Activated CD4-positive, alpha-beta T cell treated with anti-CD3 and anti-CD28 coated beads, Interleukin-2, amount 10 ng/mL, durations not matched to agents 24 days and 14 days (primary cell): ENCODE measurements at regions not wholly inside any gene's neighbourhood (a gene's known extent, or its start where the extent isn't known, plus 50 kb on each side); places are given as distances from the start of the nearest gene placed in this dataset.

Source experiments
- DNase-seq: peaks from one replicate; pipeline ENCODE4 v3.0.0; 2022
- H3K27ac Mint-ChIP-seq: one replicate; pipeline ENCODE4 v1.8.0; 2022; ENCODE audit warnings: mild to moderate bottlenecking, mixed read lengths
- H3K27me3 Mint-ChIP-seq: one replicate; pipeline ENCODE4 v1.8.0; 2022; ENCODE audit warnings: mixed read lengths
- H3K36me3 Mint-ChIP-seq: one replicate; pipeline ENCODE4 v1.8.0; 2022; ENCODE audit warnings: low read depth, mild to moderate bottlenecking, mixed read lengths
- H3K4me1 Mint-ChIP-seq: one replicate; pipeline ENCODE4 v1.8.0; 2021; ENCODE audit warnings: mixed read lengths
- H3K4me3 Mint-ChIP-seq: one replicate; pipeline ENCODE4 v1.8.0; 2022; ENCODE audit warnings: mild to moderate bottlenecking, moderate library complexity, mixed read lengths
- H3K9me3 Mint-ChIP-seq: one replicate; pipeline ENCODE4 v1.8.0; 2021; ENCODE audit warnings: mixed read lengths
- intact Hi-C: fragments of 100-400 bp; cut with micrococcal nuclease; formaldehyde crosslinking; loops from one replicate; pipeline ENCODE4 v1.15.1; 2023

DNA sequence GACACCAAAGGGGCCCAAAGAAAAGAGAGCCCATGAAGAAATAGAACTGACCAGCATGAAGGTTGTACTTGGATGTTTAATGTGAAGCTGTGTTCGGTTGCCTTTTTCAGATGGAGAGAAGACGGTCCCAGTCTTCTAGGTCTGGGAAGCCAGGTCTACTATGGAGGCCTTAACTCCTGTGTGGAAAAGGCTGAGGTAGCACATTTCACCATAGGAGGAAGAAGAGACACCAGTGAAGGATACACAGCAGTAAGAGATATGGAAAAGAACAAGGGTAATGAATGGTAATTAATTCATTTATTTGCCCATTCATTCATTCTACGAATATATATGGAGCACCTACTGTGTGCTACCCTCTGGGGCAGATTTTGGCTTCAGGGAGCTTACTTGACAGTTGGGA, 151.6 kb upstream of the PLEKHG7 start:
- Mint-ChIP-seq H3K4me3 (no peak overlapping the region), H3K36me3 (peaks cover 10% of the 10 kb centered on the region), H3K27ac (no peak overlapping the region), H3K27me3 (no peaks in the 10 kb centered on the region), H3K4me1 (peaks cover 34% of the 10 kb centered on the region), H3K9me3 (peaks cover 3% of the 10 kb centered on the region)
- no peak for DNase-seq
- intact Hi-C loops, result loop anchor here (5.0 kb wide), 2 partner anchors 419 to 484 kb away; no protein-coding TSS in a partner anchor

GRCh38 chr12:92550661-92551060, 152.1 kb upstream of the PLEKHG7 start:
- intact Hi-C loops, result loop anchor here (5.0 kb wide), 2 partner anchors 418 to 483 kb away; no protein-coding TSS in a partner anchor
- DNase-seq, result peak; percentile 49
- Mint-ChIP-seq H3K4me1 (peaks cover 29% of the 10 kb centered on the region), H3K4me3 (no peak overlapping the region), H3K27me3 (no peaks in the 10 kb centered on the region), H3K36me3 (peaks cover 10% of the 10 kb centered on the region), H3K27ac (no peak overlapping the region), H3K9me3 (peaks cover 3% of the 10 kb centered on the region)

DNA sequence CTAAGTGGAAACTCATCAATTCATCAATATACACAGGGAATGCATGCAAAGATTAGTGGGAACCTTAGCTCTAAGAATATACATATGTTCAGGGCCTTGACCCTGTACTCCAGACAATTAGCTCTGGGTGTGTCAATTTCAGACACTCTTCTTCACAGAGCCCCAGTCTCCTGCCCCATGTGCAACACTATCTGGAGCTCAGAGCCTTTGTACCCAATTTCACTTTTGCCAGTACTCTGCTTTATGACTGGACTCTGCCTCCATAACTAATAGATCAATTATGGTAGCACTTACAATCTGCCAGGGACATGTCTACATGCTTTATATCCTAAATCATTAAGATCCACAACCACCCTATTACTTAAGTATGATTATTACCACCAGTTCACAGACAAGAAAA, 152.5 kb upstream of the PLEKHG7 start:
- intact Hi-C loops, result loop anchor here (5.0 kb wide), 2 partner anchors 418 to 483 kb away; no protein-coding TSS in a partner anchor
- peaks cover 10% of the 10 kb centered on the region for H3K36me3 Mint-ChIP-seq

DNA sequence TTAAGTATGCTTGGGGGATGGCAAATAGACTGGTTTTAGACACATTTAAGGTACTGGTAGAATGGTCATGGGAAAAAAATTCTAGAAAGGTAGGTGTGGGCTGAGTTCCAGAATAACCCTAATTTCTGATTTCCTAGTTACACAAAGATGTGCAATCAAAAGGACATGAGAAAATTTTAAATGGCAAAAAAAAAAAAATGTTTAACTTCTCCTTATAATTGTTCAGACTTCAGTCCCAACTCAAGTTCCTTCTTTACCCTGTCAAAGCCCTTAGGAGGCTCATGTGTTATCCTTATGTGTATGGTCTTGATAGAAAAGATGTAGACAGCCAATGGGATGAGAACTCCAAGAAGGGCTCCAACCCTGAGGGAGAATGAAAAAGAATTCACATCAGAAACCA, 153.3 kb upstream of the PLEKHG7 start:
- peaks cover 22% of the 10 kb centered on the region for H3K4me1 Mint-ChIP-seq
- H3K36me3 Mint-ChIP-seq, result peaks cover 7% of the 10 kb centered on the region
- H3K4me3 Mint-ChIP-seq, result no peak overlapping the region

More for the DNA sequence above, 152.5 kb upstream of the PLEKHG7 start:
- H3K27ac Mint-ChIP-seq, result no peak overlapping the region
- H3K27me3 Mint-ChIP-seq, result no peaks in the 10 kb centered on the region
- H3K4me1 Mint-ChIP-seq, result peaks cover 28% of the 10 kb centered on the region
- no peak overlapping the region for H3K4me3 Mint-ChIP-seq
- peaks cover 3% of the 10 kb centered on the region for H3K9me3 Mint-ChIP-seq
- DNase-seq, result peak; percentile 43

GRCh38 chr12:92547906-92548305, 154.9 kb upstream of the PLEKHG7 start:
- H3K36me3 Mint-ChIP-seq, result peaks cover 7% of the 10 kb centered on the region
- no peak for DNase-seq
- intact Hi-C loops, result no loop called here
- H3K27ac Mint-ChIP-seq, result no peak overlapping the region
- H3K9me3 Mint-ChIP-seq, result peaks cover 13% of the 10 kb centered on the region
- peaks cover 28% of the 10 kb centered on the region for H3K4me1 Mint-ChIP-seq
- H3K27me3 Mint-ChIP-seq, result no peaks in the 10 kb centered on the region
- no peak overlapping the region for H3K4me3 Mint-ChIP-seq

More for the DNA sequence above, 153.3 kb upstream of the PLEKHG7 start:
- Mint-ChIP-seq H3K9me3 (peaks cover 6% of the 10 kb centered on the region), H3K27ac (peak overlapping the region; percentile 26), H3K27me3 (no peaks in the 10 kb centered on the region)
- no peak for DNase-seq
- intact Hi-C loops, result no loop called here

GRCh38 chr12:92547420-92547819, 155.4 kb upstream of the PLEKHG7 start:
- no peak overlapping the region for H3K4me3 Mint-ChIP-seq
- peaks cover 28% of the 10 kb centered on the region for H3K4me1 Mint-ChIP-seq
- peaks cover 7% of the 10 kb centered on the region for H3K36me3 Mint-ChIP-seq
- no peak for DNase-seq
- intact Hi-C loops, result no loop called here
- peaks cover 13% of the 10 kb centered on the region for H3K9me3 Mint-ChIP-seq
- no peaks in the 10 kb centered on the region for H3K27me3 Mint-ChIP-seq
- H3K27ac Mint-ChIP-seq, result no peak overlapping the region

- Mint-ChIP-seq H3K4me1 (peaks cover 32% of the 10 kb centered on the region), H3K4me3 (no peak overlapping the region), H3K27ac (no peak overlapping the region), H3K9me3 (peaks cover 17% of the 10 kb centered on the region), H3K36me3 (peaks cover 11% of the 10 kb centered on the region), H3K27me3 (no peaks in the 10 kb centered on the region)
- DNase-seq, result no peak
- intact Hi-C loops, result no loop called here
Measured at GRCh38 chr12:92546635-92547348, 156.0 kb upstream of the PLEKHG7 start.

DNA sequence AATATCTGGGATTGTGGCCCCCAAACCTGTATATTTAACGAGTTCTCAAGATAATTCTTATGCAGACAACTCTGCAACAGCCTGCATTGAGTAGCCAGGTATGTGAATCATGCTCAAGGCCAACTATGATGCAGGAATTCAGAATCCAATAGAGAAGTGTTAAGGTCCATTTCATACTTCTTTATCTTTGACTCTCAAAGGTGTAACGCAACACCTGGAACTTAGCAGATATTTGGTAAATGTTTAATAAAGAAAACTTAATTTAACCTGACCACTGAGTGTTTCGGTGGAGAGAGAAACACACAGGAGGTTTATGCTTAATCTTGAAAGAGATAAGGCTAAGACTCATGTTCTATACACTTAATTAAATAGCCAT, 156.5 kb upstream of the PLEKHG7 start:
- H3K27me3 Mint-ChIP-seq, result no peaks in the 10 kb centered on the region
- H3K9me3 Mint-ChIP-seq, result peaks cover 20% of the 10 kb centered on the region
- no peak overlapping the region for H3K27ac Mint-ChIP-seq
- peaks cover 13% of the 10 kb centered on the region for H3K36me3 Mint-ChIP-seq
- no peak overlapping the region for H3K4me3 Mint-ChIP-seq
- no peak for DNase-seq
- H3K4me1 Mint-ChIP-seq, result peaks cover 35% of the 10 kb centered on the region
- intact Hi-C loops, result no loop called here

DNA sequence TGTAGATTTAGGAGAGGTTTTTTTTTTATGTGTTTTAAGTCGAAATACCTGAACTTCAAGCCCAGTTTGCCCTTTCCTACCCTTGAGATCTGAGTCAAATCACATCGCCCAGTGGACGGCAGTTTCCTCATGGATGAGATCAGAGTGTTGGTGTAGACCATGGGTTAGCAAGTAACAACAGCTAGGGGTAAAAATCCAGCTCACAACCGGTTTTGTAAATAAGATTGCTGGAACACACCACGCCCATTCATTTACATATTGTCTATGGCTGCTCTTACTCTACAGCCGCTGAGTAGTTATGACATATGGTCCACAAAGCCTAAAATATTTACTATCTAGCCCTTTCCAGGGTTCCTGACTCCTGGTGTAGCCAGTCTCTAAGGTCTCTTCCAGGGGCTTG, 158.5 kb upstream of the PLEKHG7 start:
- intact Hi-C loops, result no loop called here
- H3K4me3 Mint-ChIP-seq, result no peak overlapping the region
- no peaks in the 10 kb centered on the region for H3K27me3 Mint-ChIP-seq
- peaks cover 14% of the 10 kb centered on the region for H3K36me3 Mint-ChIP-seq
- peaks cover 51% of the 10 kb centered on the region for H3K4me1 Mint-ChIP-seq
- peaks cover 23% of the 10 kb centered on the region for H3K9me3 Mint-ChIP-seq
- DNase-seq, result no peak
- no peak overlapping the region for H3K27ac Mint-ChIP-seq

DNA sequence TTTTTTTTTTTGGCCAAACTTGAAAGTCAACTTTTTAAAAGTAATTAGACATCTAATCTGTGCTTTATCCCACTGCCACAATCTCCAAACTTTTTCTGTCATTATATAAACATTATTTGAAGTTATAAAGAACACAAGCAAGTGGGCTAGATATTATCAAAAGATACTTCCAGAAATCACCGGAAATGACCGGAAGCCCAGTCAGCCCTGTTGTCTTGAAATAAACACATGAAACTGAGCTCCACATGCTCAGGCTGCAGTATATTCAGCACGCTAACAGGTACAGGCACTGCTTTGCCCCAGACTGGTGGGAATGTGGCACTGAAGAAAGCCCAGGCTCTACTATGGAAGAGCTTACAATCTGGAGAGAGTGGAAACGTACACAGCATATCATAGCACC, 158.9 kb upstream of the PLEKHG7 start:
- Mint-ChIP-seq H3K9me3 (peaks cover 21% of the 10 kb centered on the region), H3K27me3 (no peaks in the 10 kb centered on the region), H3K27ac (peak overlapping the region; percentile 52), H3K4me1 (peaks cover 56% of the 10 kb centered on the region), H3K36me3 (peaks cover 12% of the 10 kb centered on the region), H3K4me3 (no peak overlapping the region)
- intact Hi-C loops, result no loop called here
- no peak for DNase-seq

DNA sequence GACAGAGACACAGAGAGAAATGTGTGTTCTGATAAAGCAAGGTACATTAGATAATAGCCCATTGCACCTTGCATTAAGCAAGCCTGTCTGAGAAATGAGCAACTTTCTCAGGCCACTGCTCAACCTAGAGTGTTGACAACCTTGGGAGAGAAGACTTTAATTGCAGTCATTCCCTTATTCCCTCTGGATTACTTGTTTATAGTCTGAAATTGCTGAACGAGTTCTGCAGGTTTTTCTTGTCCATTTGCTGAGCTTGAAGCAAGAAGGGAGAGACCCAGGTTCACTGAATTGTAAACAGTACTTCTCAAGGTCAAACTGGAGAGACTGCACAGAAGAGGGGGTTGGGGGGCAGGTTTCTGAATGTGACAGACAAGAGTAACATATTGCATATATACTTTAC, 159.4 kb upstream of the PLEKHG7 start:
- Mint-ChIP-seq H3K27ac (peak overlapping the region; percentile 59), H3K9me3 (peaks cover 20% of the 10 kb centered on the region), H3K4me1 (peaks cover 60% of the 10 kb centered on the region), H3K36me3 (peaks cover 12% of the 10 kb centered on the region), H3K27me3 (no peaks in the 10 kb centered on the region), H3K4me3 (no peak overlapping the region)
- intact Hi-C loops, result no loop called here
- DNase-seq, result no peak

- no peak overlapping the region for H3K4me3 Mint-ChIP-seq
- H3K27me3 Mint-ChIP-seq, result no peaks in the 10 kb centered on the region
- peak; percentile 52 for DNase-seq
- peaks cover 20% of the 10 kb centered on the region for H3K9me3 Mint-ChIP-seq
- H3K27ac Mint-ChIP-seq, result peak overlapping the region; percentile 30
- intact Hi-C loops, result no loop called here
- H3K36me3 Mint-ChIP-seq, result peaks cover 12% of the 10 kb centered on the region
- peaks cover 56% of the 10 kb centered on the region for H3K4me1 Mint-ChIP-seq
Measured at GRCh38 chr12:92541731-92542130, 161.1 kb upstream of the PLEKHG7 start.

GRCh38 chr12:92540782-92541423, 161.9 kb upstream of the PLEKHG7 start:
- Mint-ChIP-seq H3K9me3 (peaks cover 20% of the 10 kb centered on the region), H3K27me3 (no peaks in the 10 kb centered on the region), H3K36me3 (peaks cover 12% of the 10 kb centered on the region), H3K27ac (peak overlapping the region; percentile 97), H3K4me3 (peak overlapping the region; percentile 45), H3K4me1 (peaks cover 60% of the 10 kb centered on the region)
- peak; percentile 39 for DNase-seq
- intact Hi-C loops, result no loop called here

DNA sequence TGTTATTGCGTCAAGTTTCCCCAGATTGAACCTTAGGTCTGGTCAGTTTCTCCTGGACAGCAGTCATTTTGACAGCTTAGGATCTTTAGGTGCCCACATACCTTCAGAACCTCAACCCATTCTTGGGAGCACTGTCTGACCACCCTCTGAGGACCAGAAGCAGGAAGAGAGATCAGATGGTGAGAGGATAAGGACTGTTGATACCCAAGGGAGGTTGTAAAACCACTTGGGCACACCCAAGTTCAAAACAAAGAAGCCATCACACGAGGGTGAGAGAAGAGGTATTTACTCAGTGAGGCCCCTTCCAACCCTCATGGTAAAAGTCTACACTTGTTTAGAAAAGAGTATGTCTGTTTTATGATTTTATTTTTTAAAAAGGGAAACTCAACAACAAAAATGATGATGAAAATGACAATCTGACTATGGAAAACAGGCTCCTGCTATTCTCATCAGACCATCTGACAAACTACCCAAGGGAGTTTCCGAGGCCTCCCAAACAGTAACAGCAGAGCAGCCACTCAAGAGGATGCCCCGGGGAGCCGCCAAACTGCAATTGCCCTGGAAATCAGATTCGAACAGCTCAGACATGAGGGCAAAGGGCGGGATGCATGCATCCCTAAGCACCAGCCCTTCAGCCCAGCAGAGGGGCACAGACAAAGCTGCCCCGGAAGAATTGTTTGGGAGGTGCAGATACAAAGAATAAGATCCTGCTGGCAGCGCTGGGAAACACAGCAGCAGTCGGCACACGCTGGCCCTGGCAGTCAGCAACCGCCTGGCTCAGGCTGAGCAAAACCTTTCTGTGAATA, 162.6 kb upstream of the PLEKHG7 start:
- Mint-ChIP-seq H3K4me1 (peaks cover 66% of the 10 kb centered on the region), H3K27ac (peak overlapping the region; percentile 97), H3K36me3 (peaks cover 12% of the 10 kb centered on the region), H3K9me3 (peaks cover 20% of the 10 kb centered on the region), H3K4me3 (peak overlapping the region; percentile 74), H3K27me3 (no peaks in the 10 kb centered on the region)
- intact Hi-C loops, result loop anchor here (1.0 kb wide), 3 partner anchors 12 to 35 kb away; no protein-coding TSS in a partner anchor
- peak; percentile 77 for DNase-seq
